AG10803 (cell line): ENCODE measurements at regions not wholly inside any gene's neighbourhood (a gene's known extent, or its start where the extent isn't known, plus 50 kb on each side); places are given as distances from the start of the nearest gene placed in this dataset.

ENCODE experiments used
- DNase-seq: peaks from one replicate; pipeline ENCODE4 v3.0.0; 2010; ENCODE audit warnings: low read depth
- H3K4me3 ChIP-seq: 2 replicates; pipeline ENCODE4 v1.5.1; 2011; ENCODE audit warnings: mild to moderate bottlenecking, low read length, control low read depth
- CTCF ChIP-seq: conservative IDR thresholded peaks from 2 replicates; pipeline ENCODE4 v1.5.1; 2011; ENCODE audit warnings: mild to moderate bottlenecking, low read length, control low read depth, inconsistent platforms

- TF ChIP-seq CTCF = no peak
- no peak for DNase-seq
- H3K4me3 ChIP-seq = no peak overlapping the region
Observed at GRCh38 chr22:22815397-22816170, 72.0 kb upstream of the IGLL5 start.

- no peak overlapping the region for H3K4me3 ChIP-seq
- DNase-seq = no peak
- TF ChIP-seq CTCF = no peak
Observed at GRCh38 chr22:22816171-22816514, 71.5 kb upstream of the IGLL5 start.

- DNase-seq = no peak
- H3K4me3 ChIP-seq = no peak overlapping the region
- TF ChIP-seq CTCF = no peak
Observed at GRCh38 chr22:22816766-22817410, 70.7 kb upstream of the IGLL5 start.

- H3K4me3 ChIP-seq = no peak overlapping the region
- no peak for TF ChIP-seq CTCF
- no peak for DNase-seq
Observed at GRCh38 chr22:22817468-22818201, 70.0 kb upstream of the IGLL5 start.

- no peak for TF ChIP-seq CTCF
- H3K4me3 ChIP-seq = no peak overlapping the region
- no peak for DNase-seq
Observed at GRCh38 chr22:22818202-22818538, 69.4 kb upstream of the IGLL5 start.

- no peak for DNase-seq
- H3K4me3 ChIP-seq = no peak overlapping the region
- TF ChIP-seq CTCF = no peak
Observed at GRCh38 chr22:22818861-22819855, 68.5 kb upstream of the IGLL5 start.
